CD14-positive monocyte (primary cell): ENCODE measurements at regions not wholly inside any gene's neighbourhood (a gene's known extent, or its start where the extent isn't known, plus 50 kb on each side); places are given as distances from the start of the nearest gene placed in this dataset.

Source experiments
- DNase-seq, 3 donors: peaks; one replicate each; pipeline ENCODE4 v3.0.0-alpha.2; 2011 to 2022
- H2AFZ ChIP-seq: 2 replicates; pipeline ENCODE4 v1.6.0; 2012; ENCODE audit warnings: mild to moderate bottlenecking, low read depth, low read length, inconsistent platforms; ENCODE audit not compliant: insufficient read depth, poor library complexity, severe bottlenecking
- H3K27ac ChIP-seq, 2 donors: 1 replicate in 1 of 2; 2 replicates in 1 of 2; pipeline ENCODE4 v1.5.1; 2012 to 2013; ENCODE audit warnings: low read length in 2 of 2, control low read depth in 1 of 2, inconsistent platforms in 1 of 2, low read depth in 1 of 2, mild to moderate bottlenecking in 1 of 2
- H3K27me3 ChIP-seq, 2 donors: one replicate each; pipeline versions ENCODE4 v1.6.0 to v1.6.1; 2011 to 2013; ENCODE audit warnings: low read length in 2 of 2; ENCODE audit not compliant: control insufficient read depth in 2 of 2, insufficient read depth in 2 of 2
- H3K36me3 ChIP-seq, 2 donors: replicated peaks in 1 of 2; 1 replicate in 1 of 2; 2 replicates in 1 of 2; pipeline versions ENCODE4 v1.5.1 to v1.6.1; 2012 to 2013; ENCODE audit warnings: low read length in 2 of 2, control low read depth in 1 of 2, inconsistent platforms in 1 of 2, mild to moderate bottlenecking in 1 of 2; ENCODE audit not compliant: insufficient read depth in 2 of 2, control insufficient read depth in 1 of 2
- H3K4me1 ChIP-seq, 2 donors: 1 replicate in 1 of 2; 2 replicates in 1 of 2; pipeline versions ENCODE4 v1.5.1 to v1.6.1; 2012 to 2013; ENCODE audit warnings: low read length in 2 of 2, control low read depth in 1 of 2, inconsistent platforms in 1 of 2, mild to moderate bottlenecking in 1 of 2, moderate library complexity in 1 of 2; ENCODE audit not compliant: insufficient read depth in 2 of 2, control insufficient read depth in 1 of 2
- H3K4me2 ChIP-seq: replicated peaks from 2 replicates; pipeline ENCODE3; 2012; ENCODE audit warnings: low read length, moderate library complexity, mild to moderate bottlenecking; ENCODE audit not compliant: poor library complexity, severe bottlenecking; ENCODE audit errors: extremely low read depth
- H3K4me3 ChIP-seq, 3 experiments: fragments of 200-600 bp in 1 of 3; sonication (generic) in 1 of 3; replicated peaks in 1 of 3; 1 replicate in 2 of 3; 2 replicates in 1 of 3; pipeline ENCODE4 v1.5.1; 2011 to 2013; ENCODE audit warnings: low read length in 3 of 3, mild to moderate bottlenecking in 3 of 3, control low read depth in 2 of 3, low read depth in 2 of 3, inconsistent platforms in 1 of 3, moderate library complexity in 1 of 3
- H3K79me2 ChIP-seq: 2 replicates; pipeline ENCODE4 v1.6.0; 2012; ENCODE audit warnings: mild to moderate bottlenecking, control low read depth, inconsistent platforms, low read length, moderate library complexity; ENCODE audit not compliant: insufficient read depth
- H3K9ac ChIP-seq: 2 replicates; pipeline ENCODE4 v1.6.0; 2017; ENCODE audit warnings: low read length, mild to moderate bottlenecking; ENCODE audit not compliant: insufficient read depth, poor library complexity, severe bottlenecking
- H3K9me3 ChIP-seq, 2 donors: replicated peaks in 1 of 2; 1 replicate in 1 of 2; 2 replicates in 1 of 2; pipeline versions ENCODE4 v1.5.1 to v1.6.1; 2012 to 2013; ENCODE audit warnings: low read length in 2 of 2, control low read depth in 1 of 2; ENCODE audit not compliant: control insufficient read depth in 1 of 2, insufficient read depth in 1 of 2
- H4K20me1 ChIP-seq: 2 replicates; pipeline ENCODE4 v1.6.0; 2012; ENCODE audit warnings: mild to moderate bottlenecking, low read length, control low read depth, moderate library complexity; ENCODE audit not compliant: insufficient read depth
- H3K27ac Mint-ChIP-seq, 7 donors: one replicate each; pipeline ENCODE4 v1.8.0; 2020; ENCODE audit warnings: mild to moderate bottlenecking in 7 of 7, mixed read lengths in 7 of 7, moderate library complexity in 6 of 7, inconsistent platforms in 2 of 7
- H3K27me3 Mint-ChIP-seq, 3 donors: one replicate each; pipeline ENCODE4 v1.8.0; 2021 to 2022; ENCODE audit warnings: low read depth in 3 of 3, mild to moderate bottlenecking in 3 of 3, mixed read lengths in 3 of 3, moderate library complexity in 3 of 3, inconsistent platforms in 1 of 3
- H3K36me3 Mint-ChIP-seq, 2 donors: one replicate each; pipeline ENCODE4 v1.8.0; 2020; ENCODE audit warnings: mixed read lengths in 2 of 2, inconsistent platforms in 1 of 2, mild to moderate bottlenecking in 1 of 2
- H3K4me1 Mint-ChIP-seq: one replicate; pipeline ENCODE4 v1.8.0; 2020; ENCODE audit warnings: mild to moderate bottlenecking, mixed read lengths
- H3K4me3 Mint-ChIP-seq, 2 donors: one replicate each; pipeline ENCODE4 v1.8.0; 2020; ENCODE audit warnings: mild to moderate bottlenecking in 2 of 2, mixed read lengths in 2 of 2, moderate library complexity in 1 of 2
- H3K9me3 Mint-ChIP-seq, 7 donors: one replicate each; pipeline ENCODE4 v1.8.0; 2020 to 2022; ENCODE audit warnings: mixed read lengths in 7 of 7, mild to moderate bottlenecking in 6 of 7, moderate library complexity in 6 of 7, inconsistent platforms in 2 of 7
- CTCF ChIP-seq: fragments of 200-600 bp; IDR thresholded peaks from one replicate; pipeline ENCODE4 v1.8.0; 2022; ENCODE audit warnings: antibody characterized with exemption, mild to moderate bottlenecking
- WGBS: methylation state at CpG from one replicate; pipeline ENCODE4 v1.1.5; 2013; ENCODE audit warnings: missing lambda C conversion rate; ENCODE audit not compliant: insufficient coverage; 5-methylcytosine and 5-hydroxymethylcytosine counted together
- intact Hi-C, 2 donors: fragments of 100-400 bp; cut with micrococcal nuclease; formaldehyde crosslinking; loops; one replicate each; pipeline versions ENCODE4 v1.15.0 to v1.15.1; 2023

GRCh38 chr5:122516432-122516743, 204.4 kb downstream of the SNCAIP start:
- Histone ChIP-seq H4K20me1 (no peaks in the 10 kb centered on the region), H3K4me3 (no peak overlapping the region), H3K9ac (no peak overlapping the region), H3K4me1 (no peaks in the 10 kb centered on the region), H3K4me2 (no peak overlapping the region), H3K9me3 (no peaks in the 10 kb centered on the region), H3K27me3 (no peaks in the 10 kb centered on the region), H2AFZ (no peak overlapping the region), H3K36me3 (no peaks in the 10 kb centered on the region), H3K27ac (no peak overlapping the region), H3K79me2 (no peaks in the 10 kb centered on the region)
- TF ChIP-seq CTCF: no peak
- H3K9me3 Mint-ChIP-seq: no peaks in the 10 kb centered on the region
- no peak for DNase-seq
- no peaks in the 10 kb centered on the region for H3K4me1 Mint-ChIP-seq
- WGBS: 94% methylated on average over 2 of the region's 4 CpGs
- H3K27me3 Mint-ChIP-seq: peaks cover 2 to 4% (median 3%) of the 10 kb centered on the region in 3 donors
- no peak overlapping the region for H3K4me3 Mint-ChIP-seq
- H3K36me3 Mint-ChIP-seq: no peaks in the 10 kb centered on the region
- intact Hi-C loops: no loop called here
- no peak overlapping the region for H3K27ac Mint-ChIP-seq

DNA sequence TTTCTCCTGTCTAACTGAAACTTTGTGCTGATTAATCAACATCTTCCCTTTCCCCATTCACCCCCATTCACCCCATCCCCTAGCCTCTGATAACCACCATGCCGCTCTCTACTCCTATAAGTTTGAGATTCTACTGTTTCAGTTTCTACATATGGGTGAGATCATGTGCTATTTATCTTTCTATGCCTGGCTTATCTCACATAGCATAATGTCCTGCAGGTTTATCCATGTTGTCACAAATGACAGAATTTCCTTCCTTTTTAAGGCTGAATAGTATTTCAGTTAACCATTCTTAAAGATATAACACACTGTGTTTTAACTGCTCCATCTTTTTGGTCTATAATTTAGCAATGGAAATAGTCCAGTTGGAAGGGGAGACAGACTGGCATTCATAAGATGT, 205.1 kb downstream of the SNCAIP start:
- H3K27me3 Mint-ChIP-seq: peaks cover 2 to 4% (median 3%) of the 10 kb centered on the region in 3 donors
- no peak overlapping the region for H3K4me3 Mint-ChIP-seq
- no peaks in the 10 kb centered on the region for H3K9me3 ChIP-seq
- no peaks in the 10 kb centered on the region for H3K9me3 Mint-ChIP-seq
- H4K20me1 ChIP-seq: no peaks in the 10 kb centered on the region
- WGBS: no CpG with 5 or more reads among the region's 1 CpG
- H3K27ac ChIP-seq: no peak overlapping the region
- no peak overlapping the region for H3K9ac ChIP-seq
- DNase-seq: no peak
- H3K36me3 ChIP-seq: no peaks in the 10 kb centered on the region
- no peaks in the 10 kb centered on the region for H3K79me2 ChIP-seq
- no peak overlapping the region for H3K4me3 ChIP-seq
- no peak for TF ChIP-seq CTCF
- H3K27ac Mint-ChIP-seq: no peak overlapping the region
- no peaks in the 10 kb centered on the region for H3K4me1 ChIP-seq
- H3K36me3 Mint-ChIP-seq: no peaks in the 10 kb centered on the region
- H3K4me2 ChIP-seq: no peak overlapping the region
- no peaks in the 10 kb centered on the region for H3K4me1 Mint-ChIP-seq
- H2AFZ ChIP-seq: no peak overlapping the region
- intact Hi-C loops: no loop called here
- H3K27me3 ChIP-seq: no peaks in the 10 kb centered on the region
